Epidermal melanocyte (primary cell): ENCODE measurements at regions not wholly inside any gene's neighbourhood (a gene's known extent, or its start where the extent isn't known, plus 50 kb on each side); places are given as distances from the start of the nearest gene placed in this dataset.

ENCODE experiments used
- DNase-seq: peaks from one replicate; pipeline ENCODE4 v3.0.0; 2011; ENCODE audit warnings: low spot score; ENCODE audit not compliant: insufficient read length

DNA sequence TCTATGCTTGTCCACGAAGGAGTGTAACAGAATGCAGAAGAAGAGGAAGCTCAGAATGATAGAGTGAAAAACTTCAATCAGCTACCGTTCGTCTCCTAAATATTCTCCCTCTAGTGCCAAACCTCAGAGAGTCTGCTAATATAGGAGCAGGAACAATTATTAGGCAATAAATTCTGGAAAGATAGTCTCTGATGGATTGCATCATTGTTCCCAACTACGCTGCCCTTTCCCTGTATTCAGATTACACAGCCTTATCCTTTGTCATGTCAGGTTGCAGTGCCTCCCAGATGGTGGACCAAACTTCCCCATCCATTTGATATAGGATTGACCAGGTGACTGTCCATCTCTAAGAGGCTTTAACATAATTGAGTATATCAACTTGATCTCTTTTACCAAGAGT, 811.5 kb upstream of the CHAC2 start:
- no peak for DNase-seq

DNA sequence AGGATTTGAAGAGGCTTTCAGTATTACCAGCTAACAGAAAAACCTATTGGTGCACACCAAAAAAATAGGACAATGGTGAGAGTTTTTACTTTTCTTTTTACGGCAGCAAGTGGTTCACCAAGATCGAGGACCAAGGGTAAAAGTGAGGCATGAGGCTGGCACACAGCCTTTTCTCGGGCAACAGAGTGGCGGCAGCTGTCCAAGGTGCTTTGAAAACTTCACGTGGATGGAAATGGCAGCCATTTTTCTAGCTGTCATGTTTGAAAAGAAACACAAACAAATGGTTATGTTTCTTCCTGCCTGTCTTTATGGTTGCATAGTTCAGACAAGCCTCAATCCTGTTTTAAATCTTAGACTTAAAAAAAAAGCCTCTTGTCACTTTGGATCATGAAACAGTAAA, 812.5 kb upstream of the CHAC2 start:
- no peak for DNase-seq

DNA sequence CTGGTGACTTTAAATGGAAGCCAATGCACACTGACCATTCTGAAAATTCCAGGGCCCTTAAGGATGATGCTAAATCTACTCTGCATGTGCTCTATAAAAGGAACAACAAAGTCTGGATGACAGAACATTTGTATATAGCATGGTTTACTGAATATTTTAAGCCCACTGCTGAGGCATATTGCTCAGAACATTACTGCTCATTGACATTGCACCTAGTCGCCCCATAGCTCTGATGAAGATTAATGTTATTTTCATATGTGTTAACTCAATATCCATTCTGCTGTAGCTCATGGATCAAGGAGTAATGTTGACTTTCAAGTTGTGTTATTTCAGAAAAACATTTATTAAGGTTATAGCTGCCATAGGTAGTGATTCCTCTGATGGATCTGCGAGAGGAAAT, 827.5 kb upstream of the CHAC2 start:
- no peak for DNase-seq

DNA sequence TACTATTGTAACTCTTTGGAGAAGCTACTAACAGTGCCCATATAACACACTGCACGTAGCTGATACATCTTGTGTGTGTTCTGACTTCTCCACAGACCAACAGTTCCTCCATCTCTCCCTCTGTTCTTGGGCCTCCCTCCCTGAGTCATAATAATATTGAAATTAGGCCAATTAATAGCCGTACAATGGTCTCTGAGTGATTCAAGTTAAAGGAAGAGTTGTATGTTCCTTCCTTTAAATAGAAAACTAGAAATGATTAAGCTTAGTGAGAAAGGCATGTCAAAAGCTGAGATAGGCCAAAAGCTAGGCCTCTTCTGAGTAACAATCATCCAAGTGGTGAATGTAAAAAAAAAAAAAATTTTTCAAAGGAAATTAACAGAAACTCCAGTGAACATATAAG, 828.4 kb upstream of the CHAC2 start:
- no peak for DNase-seq

DNA sequence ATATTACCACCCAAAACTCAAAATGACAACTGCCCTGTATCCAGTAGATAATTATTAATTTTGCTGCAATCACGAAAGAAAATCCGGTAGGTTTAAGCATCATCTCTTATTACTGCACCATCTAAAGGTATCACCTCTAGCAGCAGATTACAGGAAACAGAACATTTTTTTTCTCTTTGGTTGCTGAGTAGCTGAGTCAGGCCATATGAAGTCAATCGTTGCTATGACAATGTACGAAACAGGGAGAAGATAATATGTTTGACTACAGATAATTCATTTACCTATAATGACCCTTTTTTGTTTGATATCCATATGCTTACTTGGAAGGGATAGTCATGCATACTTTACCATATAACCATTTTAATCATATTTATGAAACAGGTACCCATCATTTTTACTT, 831.6 kb upstream of the CHAC2 start:
- no peak for DNase-seq

DNA sequence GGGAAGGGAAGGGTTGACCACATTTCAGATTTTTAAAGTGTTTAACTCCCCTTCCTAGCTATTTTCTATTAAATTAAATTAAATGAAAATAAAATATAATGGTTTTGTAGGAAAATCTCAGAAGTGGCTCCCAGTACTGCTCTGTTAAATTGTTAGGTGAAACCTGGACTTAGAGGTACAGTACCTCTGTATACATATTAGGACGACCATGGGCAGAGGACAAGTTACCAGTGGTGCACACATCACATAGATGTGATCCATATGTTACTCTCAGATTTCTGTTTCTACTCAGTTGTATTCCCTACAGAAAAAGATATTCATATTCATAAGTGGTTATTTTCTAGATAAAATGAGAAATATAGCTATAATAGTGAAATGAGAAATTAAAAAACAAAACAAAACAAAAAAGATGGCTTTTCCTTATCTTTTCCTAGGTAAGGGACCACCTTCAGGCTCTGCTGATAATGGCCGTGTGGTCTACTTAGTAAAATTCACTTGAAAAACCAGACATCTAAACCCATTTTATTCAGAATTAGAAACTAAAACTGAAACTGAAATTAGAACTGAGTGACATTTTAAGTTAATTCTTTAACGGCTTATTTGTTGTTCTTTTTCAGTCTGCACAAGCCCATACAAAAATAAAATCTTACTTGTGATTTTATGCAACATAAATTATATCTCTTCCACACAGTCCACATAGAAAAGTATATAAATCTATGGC, 832.5 kb upstream of the CHAC2 start:
- no peak for DNase-seq

DNA sequence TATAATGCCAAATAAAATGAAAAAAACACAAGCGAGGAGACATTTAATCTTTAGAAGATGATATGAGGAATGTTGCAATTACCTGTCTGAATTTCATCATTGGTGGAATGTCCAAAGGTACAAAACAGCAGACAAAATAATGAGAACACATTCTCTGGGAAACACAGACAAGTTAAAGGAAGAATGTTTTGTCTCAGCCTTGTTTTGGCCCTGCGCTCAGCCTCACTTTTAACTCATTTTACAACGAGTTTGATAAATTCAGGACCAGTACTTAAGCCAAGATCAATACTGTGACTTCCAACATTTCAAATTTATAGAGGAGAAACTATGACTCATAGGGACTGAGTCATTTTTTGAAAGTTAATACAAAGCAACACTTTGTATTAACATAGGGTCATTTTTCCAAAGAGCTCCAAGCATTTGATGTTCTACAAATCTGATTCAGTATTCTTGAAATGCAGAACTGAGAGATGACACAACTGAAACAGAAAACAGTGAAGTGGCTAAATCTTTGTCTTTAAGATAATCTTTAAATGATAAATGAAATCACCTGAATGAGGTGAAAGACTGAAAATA, 833.2 kb upstream of the CHAC2 start:
- no peak for DNase-seq

DNA sequence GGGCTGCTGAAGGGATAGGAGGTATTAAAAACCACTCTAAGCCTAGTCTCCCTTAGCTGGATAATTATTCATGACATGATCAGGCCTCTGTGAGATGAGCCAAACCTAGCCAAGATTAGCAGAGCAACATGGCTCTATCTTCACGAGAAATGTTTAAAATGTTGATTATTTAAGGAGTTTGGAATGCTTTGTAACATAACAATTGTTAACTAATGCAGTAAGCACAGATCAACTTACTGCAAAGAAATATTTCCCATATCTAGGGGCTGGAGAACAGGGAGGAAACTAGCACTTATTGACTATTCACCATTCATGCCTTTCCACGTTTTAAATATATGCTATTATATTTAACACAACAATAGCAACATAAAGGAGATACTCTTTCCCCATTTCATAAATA, 833.7 kb upstream of the CHAC2 start:
- no peak for DNase-seq

DNA sequence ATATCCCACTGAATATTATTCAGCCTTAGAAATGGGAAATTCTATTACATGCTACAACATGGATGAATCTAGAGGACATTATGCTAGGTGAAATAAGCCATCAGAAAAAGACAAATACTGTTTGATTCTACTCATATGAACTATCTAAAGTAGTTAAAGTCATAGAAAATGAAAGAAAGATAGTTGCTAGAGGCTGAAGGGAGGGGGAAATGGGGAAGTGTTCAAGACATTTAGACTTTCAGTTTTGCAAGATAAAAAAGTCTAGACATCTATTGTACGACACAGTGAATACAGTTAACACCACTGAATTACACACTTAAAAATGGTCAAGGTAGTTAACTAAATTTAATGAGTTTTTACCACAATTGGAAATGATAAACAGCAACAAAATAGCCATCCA, 835.9 kb upstream of the CHAC2 start:
- DNase-seq, result no peak

- no peak for DNase-seq
These were observed 838.2 kb upstream of the CHAC2 start for GRCh38 chr2:52929412-52929811.

DNA sequence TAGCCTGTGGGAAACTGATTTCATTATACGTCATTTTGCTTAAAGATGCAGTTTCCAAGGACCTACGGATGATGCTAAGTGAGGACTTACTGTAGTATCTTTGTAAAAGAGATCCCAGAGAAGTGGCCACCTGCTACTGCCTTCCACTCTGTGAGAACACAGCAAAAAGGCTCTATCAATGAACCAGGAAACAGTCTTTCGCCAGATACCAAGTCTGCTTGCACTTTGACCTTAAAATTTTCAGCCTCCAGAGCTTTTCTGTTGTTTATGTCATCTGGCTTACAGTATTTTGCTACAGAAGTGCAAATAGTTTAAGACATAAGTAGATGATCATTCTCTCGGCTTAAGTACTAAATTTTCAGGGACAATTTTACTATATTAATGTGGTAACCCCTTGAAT, 847.9 kb upstream of the CHAC2 start:
- no peak for DNase-seq

- DNase-seq, result no peak
These were observed 849.1 kb upstream of the CHAC2 start for GRCh38 chr2:52918551-52918950.

DNA sequence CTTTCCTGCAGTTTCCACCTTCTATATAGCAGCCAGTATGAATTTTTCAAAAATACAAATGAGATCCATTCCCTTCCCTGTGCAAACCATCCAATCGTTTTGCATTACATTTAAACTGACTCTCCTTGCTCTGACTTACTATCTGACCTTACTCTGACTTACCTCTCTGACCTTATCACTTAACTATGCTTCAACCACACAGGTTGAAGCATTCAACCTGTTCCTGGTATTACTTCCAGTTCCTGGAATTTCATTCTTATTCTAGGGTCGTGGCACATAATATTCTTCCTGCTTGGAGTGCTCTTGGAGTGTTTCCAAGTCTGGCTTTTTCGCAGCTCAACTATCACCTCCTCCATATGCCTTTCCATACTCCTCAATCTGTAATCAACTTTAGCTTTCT, 850.6 kb upstream of the CHAC2 start:
- DNase-seq, result no peak

GRCh38 chr2:52904355-52904891, 863.2 kb upstream of the CHAC2 start:
- DNase-seq, result no peak

- DNase-seq, result no peak
These were observed 870.0 kb upstream of the CHAC2 start for GRCh38 chr2:52897511-52898044.

DNA sequence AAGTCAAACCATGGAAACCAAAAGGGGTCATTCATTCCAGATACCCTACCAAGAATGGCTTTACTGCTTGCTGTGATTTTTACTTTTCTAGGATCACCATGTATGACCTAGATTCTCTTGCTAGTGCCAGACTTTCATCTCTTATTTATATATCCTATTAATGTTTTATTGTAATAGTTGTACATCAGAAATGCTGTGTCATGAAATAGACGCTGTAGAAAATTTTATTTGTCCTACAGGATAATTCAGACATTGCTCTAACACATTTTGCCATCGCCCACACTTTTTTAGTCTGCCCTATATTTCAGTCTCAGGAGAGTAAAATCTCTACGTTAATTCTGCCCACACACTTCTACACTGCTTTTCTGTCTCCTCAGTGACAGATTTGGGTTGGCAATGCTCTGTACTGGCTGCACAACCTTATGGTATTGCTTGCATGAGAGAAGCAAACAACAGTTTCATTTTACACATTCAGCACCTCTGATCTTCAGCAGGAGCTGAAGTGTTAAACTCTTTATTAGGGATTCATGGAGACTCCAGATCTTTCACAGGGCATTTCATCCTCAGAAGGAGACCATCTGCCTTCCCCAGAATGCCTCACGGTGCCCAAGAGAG, 871.8 kb upstream of the CHAC2 start:
- no peak for DNase-seq

- DNase-seq, result no peak
These were observed 881.0 kb upstream of the CHAC2 start for GRCh38 chr2:52886556-52886955.

GRCh38 chr2:52884761-52885352, 882.7 kb upstream of the CHAC2 start:
- DNase-seq, result no peak

DNA sequence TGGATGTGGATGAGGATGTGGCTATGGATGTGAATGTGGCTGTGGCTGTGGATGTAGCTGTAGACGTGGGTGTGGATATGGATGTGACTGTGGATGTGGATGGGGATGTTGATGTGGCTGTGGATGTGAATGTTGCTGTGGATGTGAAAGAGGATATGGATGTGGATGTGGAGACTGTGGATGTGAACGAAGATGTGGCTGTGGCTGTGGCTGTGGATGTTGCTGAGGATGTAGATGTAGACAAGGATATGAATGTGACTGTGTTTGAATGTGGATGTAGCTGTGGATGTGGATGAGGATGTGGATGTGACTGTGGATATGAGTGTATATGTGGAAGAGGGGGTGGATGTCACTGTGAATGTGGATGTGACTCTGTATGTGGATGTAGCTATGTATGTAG, 884.6 kb upstream of the CHAC2 start:
- no peak for DNase-seq

DNA sequence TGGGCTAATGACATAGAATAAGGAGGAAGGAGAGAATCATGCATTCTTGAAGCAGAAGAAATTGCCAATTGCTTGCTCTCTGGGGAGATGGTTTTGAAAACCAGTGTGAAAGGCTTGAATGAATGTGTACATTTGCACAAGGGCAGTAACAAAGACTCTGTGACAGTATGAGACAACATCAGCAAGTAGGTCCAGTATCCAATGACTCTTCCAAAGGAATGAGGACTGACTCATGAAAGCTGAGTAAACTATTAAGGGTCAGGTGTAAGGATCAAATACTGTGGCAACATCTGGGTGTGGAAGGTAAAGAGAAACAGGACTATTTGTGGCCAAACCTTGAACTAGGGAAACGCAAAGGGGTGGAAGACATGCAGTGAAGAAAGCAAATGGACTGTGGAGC, 886.0 kb upstream of the CHAC2 start:
- DNase-seq, result no peak

- no peak for DNase-seq
These were observed 886.7 kb upstream of the CHAC2 start for GRCh38 chr2:52880872-52881271.

DNA sequence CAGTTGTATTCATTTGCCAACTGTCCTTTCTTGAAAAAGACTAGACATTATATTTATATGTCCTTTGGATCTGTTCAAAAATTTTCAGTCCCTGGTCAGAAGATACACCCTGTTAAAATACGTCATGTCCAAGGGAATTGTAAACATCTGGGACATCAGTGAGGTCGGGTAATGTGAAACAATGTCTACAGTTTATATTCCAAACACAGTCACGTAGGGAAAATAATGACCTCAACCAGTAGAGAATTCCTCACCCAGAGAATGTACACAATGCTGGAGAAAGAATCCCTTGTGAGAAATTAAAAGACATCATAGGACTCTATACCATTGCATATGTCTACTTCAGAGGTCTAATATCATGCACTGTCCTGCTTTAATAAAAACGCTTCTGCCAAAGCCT, 888.0 kb upstream of the CHAC2 start:
- no peak for DNase-seq
